GM21717 (cell line): ENCODE measurements at regions not wholly inside any gene's neighbourhood (a gene's known extent, or its start where the extent isn't known, plus 50 kb on each side); places are given as distances from the start of the nearest gene placed in this dataset.
"Not testable (repeated sequence)": the region's sequence is repeated elsewhere in the genome, so short reads cannot be mapped to it uniquely, and the experiment has no call there.

Experiments used
- ATAC-seq: cut with Tn5 transposase; IDR thresholded peaks from one replicate; pipeline ENCODE4 v1.9.1; 2021; ENCODE audit warnings: mild to moderate bottlenecking, moderate library complexity; ENCODE audit not compliant: unreplicated experiment

GRCh38 chr18:76611750-76612045 is 116.7 kb upstream of the ZNF516 start:
- ATAC-seq, result not testable (repeated sequence)

GRCh38 chr18:76610933-76611749 is 116.1 kb upstream of the ZNF516 start:
- ATAC-seq, result no peak

GRCh38 chr18:76610012-76610411 is 115.0 kb upstream of the ZNF516 start:
- no peak for ATAC-seq

- no peak for ATAC-seq
Measured at GRCh38 chr18:76605341-76605929, 110.4 kb upstream of the ZNF516 start.

- ATAC-seq, result no peak
Measured at GRCh38 chr18:76604935-76605240, 109.8 kb upstream of the ZNF516 start.

GRCh38 chr18:76604108-76604934 is 109.3 kb upstream of the ZNF516 start:
- ATAC-seq, result no peak

GRCh38 chr18:76602191-76602590 is 107.1 kb upstream of the ZNF516 start:
- ATAC-seq, result no peak

GRCh38 chr18:76600076-76600475 is 105.0 kb upstream of the ZNF516 start:
- ATAC-seq, result not testable (repeated sequence)

GRCh38 chr18:76594966-76595365 is 99.9 kb upstream of the ZNF516 start:
- no peak for ATAC-seq

- ATAC-seq, result no peak
Measured at GRCh38 chr18:76593843-76594242, 98.8 kb upstream of the ZNF516 start.

- ATAC-seq, result no peak
Measured at GRCh38 chr18:76592981-76593381, 97.9 kb upstream of the ZNF516 start.

- ATAC-seq, result no peak
Measured at GRCh38 chr18:76592096-76592495, 97.1 kb upstream of the ZNF516 start.

GRCh38 chr18:76589866-76590265 is 94.8 kb upstream of the ZNF516 start:
- ATAC-seq, result no peak

GRCh38 chr18:76589316-76589715 is 94.3 kb upstream of the ZNF516 start:
- no peak for ATAC-seq

- ATAC-seq, result no peak
Measured at GRCh38 chr18:76588601-76589226, 93.7 kb upstream of the ZNF516 start.

- ATAC-seq, result no peak
Measured at GRCh38 chr18:76587879-76588271, 92.8 kb upstream of the ZNF516 start.

GRCh38 chr18:76587147-76587878 is 92.3 kb upstream of the ZNF516 start:
- no peak for ATAC-seq

- ATAC-seq, result no peak
Measured at GRCh38 chr18:76584414-76585310, 89.6 kb upstream of the ZNF516 start.

- ATAC-seq, result no peak
Measured at GRCh38 chr18:76581261-76581660, 86.2 kb upstream of the ZNF516 start.
